ENCODE measurements at regions not wholly inside any gene's neighbourhood (a gene's known extent, or its start where the extent isn't known, plus 50 kb on each side); places are given as distances from the start of the nearest gene placed in this dataset.

DNA sequence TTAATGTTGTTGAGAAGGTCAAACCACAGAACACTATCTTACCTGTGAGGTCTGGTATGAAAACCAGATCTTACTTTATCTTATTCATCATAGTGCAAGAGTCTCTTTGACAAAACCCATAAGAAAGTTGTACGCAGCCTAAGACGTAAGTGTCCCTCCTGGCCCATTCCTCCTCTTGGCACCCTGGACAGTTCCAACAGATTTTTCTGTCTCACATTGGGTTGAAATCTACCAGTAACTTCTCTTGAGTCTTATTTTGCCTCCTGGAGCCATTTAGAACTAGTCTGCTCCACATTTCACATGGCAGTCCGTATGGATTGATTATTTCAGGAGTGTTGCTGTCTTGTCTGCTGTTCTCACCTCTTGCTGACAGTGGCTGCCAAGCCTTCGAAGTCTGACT lies 498.4 kb downstream of the PDCD6IP start:
- no peak overlapping the region for H3K4me2 ChIP-seq (ENCODE audit: control insufficient read depth, extremely low read depth, insufficient read depth, low read depth, low read length)
- H4K20me1 ChIP-seq (ENCODE audit: control insufficient read depth, extremely low read depth, insufficient read depth, low read length) = no peaks in the 10 kb centered on the region
- H3K9me1 ChIP-seq (ENCODE audit: control insufficient read depth, extremely low read depth, insufficient read depth, low read length) = no peaks in the 10 kb centered on the region
- no peaks in the 10 kb centered on the region for H3K9me3 ChIP-seq (ENCODE audit: control insufficient read depth, low read depth, low read length)
- dilution Hi-C loops (cut with MboI; ENCODE audit: extremely low pct_ligation_motif_present, low sequenced_read_pairs) = no loop called here
- H3K4me3 ChIP-seq (ENCODE audit: control insufficient read depth in 2 of 3, extremely low read depth in 1 of 3, insufficient read depth in 2 of 3, low read depth in 1 of 3, low read length in 3 of 3) = no peak overlapping the region
- H3K27me3 ChIP-seq (ENCODE audit: control insufficient read depth, extremely low read depth, insufficient read depth, low read length) = no peaks in the 10 kb centered on the region
- no peaks in the 10 kb centered on the region for H3K79me2 ChIP-seq (ENCODE audit: control insufficient read depth, insufficient read depth, low read length)
- H3K27ac ChIP-seq (ENCODE audit: control insufficient read depth, insufficient read depth, low read length) = no peak overlapping the region
- TF ChIP-seq EZH2 (IDR thresholded peaks at IDR 0.05; ENCODE audit: low read length) (no peak), CTCF (optimal IDR thresholded peaks at IDR 0.05 in 1 of 3, IDR thresholded peaks at IDR 0.05 in 1 of 3, conservative IDR thresholded peaks at IDR 0.05 in 1 of 3; ENCODE audit: extremely low read depth in 1 of 3, insufficient read depth in 2 of 3, low read length in 3 of 3) (no peak)
- no peak overlapping the region for H3K9ac ChIP-seq (ENCODE audit: control insufficient read depth, extremely low read depth, insufficient read depth, low read length)
- DNase-seq (ENCODE audit: low read depth, low spot score) = no peak
- no peak for FAIRE-seq
- H2AFZ ChIP-seq (ENCODE audit: control insufficient read depth, low read length) = no peak overlapping the region
- H3K36me3 ChIP-seq (ENCODE audit: control insufficient read depth in 2 of 2, extremely low read depth in 1 of 2, insufficient read depth in 2 of 2, low read length in 2 of 2) = no peaks in the 10 kb centered on the region
- no peaks in the 10 kb centered on the region for H3K4me1 ChIP-seq (ENCODE audit: control insufficient read depth, extremely low read depth, insufficient read depth, low read length)

- Histone ChIP-seq H2AFZ (ENCODE audit: control insufficient read depth, low read length) (no peak overlapping the region), H3K4me3 (ENCODE audit: control insufficient read depth in 2 of 3, extremely low read depth in 1 of 3, insufficient read depth in 2 of 3, low read depth in 1 of 3, low read length in 3 of 3) (no peak overlapping the region), H3K79me2 (ENCODE audit: control insufficient read depth, insufficient read depth, low read length) (no peaks in the 10 kb centered on the region), H3K4me1 (ENCODE audit: control insufficient read depth, extremely low read depth, insufficient read depth, low read length) (no peaks in the 10 kb centered on the region), H3K27me3 (ENCODE audit: control insufficient read depth, extremely low read depth, insufficient read depth, low read length) (no peaks in the 10 kb centered on the region), H4K20me1 (ENCODE audit: control insufficient read depth, extremely low read depth, insufficient read depth, low read length) (no peaks in the 10 kb centered on the region), H3K9me1 (ENCODE audit: control insufficient read depth, extremely low read depth, insufficient read depth, low read length) (no peaks in the 10 kb centered on the region), H3K36me3 (ENCODE audit: control insufficient read depth in 2 of 2, extremely low read depth in 1 of 2, insufficient read depth in 2 of 2, low read length in 2 of 2) (no peaks in the 10 kb centered on the region), H3K9me3 (ENCODE audit: control insufficient read depth, low read depth, low read length) (no peaks in the 10 kb centered on the region), H3K9ac (ENCODE audit: control insufficient read depth, extremely low read depth, insufficient read depth, low read length) (no peak overlapping the region), H3K4me2 (ENCODE audit: control insufficient read depth, extremely low read depth, insufficient read depth, low read depth, low read length) (no peak overlapping the region), H3K27ac (ENCODE audit: control insufficient read depth, insufficient read depth, low read length) (no peak overlapping the region)
- dilution Hi-C loops (cut with MboI; ENCODE audit: extremely low pct_ligation_motif_present, low sequenced_read_pairs) = no loop called here
- FAIRE-seq = no peak
- no peak for TF ChIP-seq EZH2 (IDR thresholded peaks at IDR 0.05; ENCODE audit: low read length)
- no peak for TF ChIP-seq CTCF (optimal IDR thresholded peaks at IDR 0.05 in 1 of 3, IDR thresholded peaks at IDR 0.05 in 1 of 3, conservative IDR thresholded peaks at IDR 0.05 in 1 of 3; ENCODE audit: extremely low read depth in 1 of 3, insufficient read depth in 2 of 3, low read length in 3 of 3)
- no peak for DNase-seq (ENCODE audit: low read depth, low spot score)
Observed at GRCh38 chr3:34298653-34299052, 500.2 kb downstream of the PDCD6IP start.

Measured in keratinocyte (primary cell).